OCI-LY7 (cell line): ENCODE measurements at regions not wholly inside any gene's neighbourhood (a gene's known extent, or its start where the extent isn't known, plus 50 kb on each side); places are given as distances from the start of the nearest gene placed in this dataset.

Experiments
- BruUV-seq: library from RNA; stranded (reverse); fragments of 400-500 nt; replicated peaks from 2 replicates; lab custom pipeline; 2021; lab: Mats Ljungman, UMichigan
- CTCF ChIA-PET: fragments of 300-600 bp; sonication (Branson Sonifier 250); formaldehyde crosslinking; loops from one replicate; lab custom pipeline; 2022; ENCODE audit warnings: antibody characterized with exemption; ENCODE audit not compliant: unreplicated experiment; lab: Charles Lee
- POLR2A ChIA-PET: fragments of 300-600 bp; sonication (Branson Sonifier 250); formaldehyde crosslinking; loops from one replicate; lab custom pipeline; 2022; ENCODE audit warnings: antibody characterized with exemption; lab: Charles Lee
- DNase-seq: peaks from one replicate; pipeline ENCODE4 v3.0.0-alpha.2; 2015; ENCODE audit warnings: low spot score
- H2AFZ ChIP-seq: fragments of 200-600 bp; sonication (generic), shearing (Covaris generic); 2 replicates; pipeline ENCODE4 v1.6.1; 2014; ENCODE audit warnings: mild to moderate bottlenecking, antibody characterized with exemption, low read length, moderate library complexity
- H3K27ac ChIP-seq: fragments of 200-600 bp; sonication (generic); 2 replicates; pipeline ENCODE4 v1.5.1; 2014; ENCODE audit warnings: mixed run types, low read depth, mild to moderate bottlenecking, moderate library complexity, low read length, inconsistent platforms; ENCODE audit not compliant: poor library complexity, severe bottlenecking
- H3K36me3 ChIP-seq: fragments of 200-600 bp; sonication (generic); 2 replicates; pipeline ENCODE4 v1.6.1; 2014; ENCODE audit warnings: mild to moderate bottlenecking, antibody characterized with exemption, low read length, moderate library complexity, mixed read lengths; ENCODE audit not compliant: insufficient read depth
- H3K4me1 ChIP-seq: fragments of 200-600 bp; sonication (generic); 2 replicates; pipeline ENCODE4 v1.5.1; 2014; ENCODE audit warnings: mild to moderate bottlenecking, low read length; ENCODE audit not compliant: insufficient read depth, poor library complexity, severe bottlenecking
- H3K4me2 ChIP-seq: fragments of 200-600 bp; sonication (generic); 2 replicates; pipeline ENCODE4 v1.6.1; 2014; ENCODE audit warnings: mild to moderate bottlenecking, low read length
- H3K4me3 ChIP-seq: fragments of 200-600 bp; sonication (generic); 2 replicates; pipeline ENCODE4 v1.5.1; 2014; ENCODE audit warnings: mild to moderate bottlenecking, low read depth, low read length; ENCODE audit not compliant: poor library complexity, severe bottlenecking
- H3K79me2 ChIP-seq: fragments of 200-600 bp; sonication (generic); 2 replicates; pipeline ENCODE4 v1.6.1; 2016; ENCODE audit warnings: low read depth, mild to moderate bottlenecking, low read length, moderate library complexity, mixed read lengths; ENCODE audit not compliant: insufficient read depth
- H3K9me2 ChIP-seq: fragments of 200-600 bp; sonication (generic); 2 replicates; pipeline ENCODE4 v1.6.1; 2016; ENCODE audit warnings: mild to moderate bottlenecking, low read length, mixed read lengths; ENCODE audit not compliant: insufficient read depth
- H3K9me3 ChIP-seq: fragments of 200-600 bp; sonication (generic); 2 replicates; pipeline ENCODE4 v1.6.1; 2014; ENCODE audit warnings: mild to moderate bottlenecking, mixed run types, low read length, mixed read lengths
- H4K20me1 ChIP-seq: fragments of 200-600 bp; sonication (generic); 2 replicates; pipeline ENCODE4 v1.6.1; 2014; ENCODE audit warnings: mild to moderate bottlenecking, antibody characterized with exemption, low read length, moderate library complexity, mixed read lengths; ENCODE audit not compliant: insufficient read depth
- EZH2phosphoT487 ChIP-seq: fragments of 200-600 bp; sonication (generic); IDR thresholded peaks from 2 replicates; pipeline ENCODE4 v1.6.1; 2018; ENCODE audit warnings: low read depth, borderline replicate concordance, mild to moderate bottlenecking, mixed run types, antibody characterized with exemption, low read length, moderate library complexity, mixed read lengths
- intact Hi-C: fragments of 100-400 bp; cut with micrococcal nuclease; formaldehyde crosslinking; loops from one replicate; pipeline ENCODE4 v1.10.0; 2022; ENCODE audit not compliant: unreplicated experiment
- TF ChIP-seq, protein P1 (sequence below): fragments of 200-600 bp; sonication (generic); conservative IDR thresholded peaks from 2 replicates; pipeline ENCODE4 v1.5.1; 2014; ENCODE audit warnings: mild to moderate bottlenecking, antibody characterized with exemption, low read length, moderate library complexity, mixed read lengths

DNA sequence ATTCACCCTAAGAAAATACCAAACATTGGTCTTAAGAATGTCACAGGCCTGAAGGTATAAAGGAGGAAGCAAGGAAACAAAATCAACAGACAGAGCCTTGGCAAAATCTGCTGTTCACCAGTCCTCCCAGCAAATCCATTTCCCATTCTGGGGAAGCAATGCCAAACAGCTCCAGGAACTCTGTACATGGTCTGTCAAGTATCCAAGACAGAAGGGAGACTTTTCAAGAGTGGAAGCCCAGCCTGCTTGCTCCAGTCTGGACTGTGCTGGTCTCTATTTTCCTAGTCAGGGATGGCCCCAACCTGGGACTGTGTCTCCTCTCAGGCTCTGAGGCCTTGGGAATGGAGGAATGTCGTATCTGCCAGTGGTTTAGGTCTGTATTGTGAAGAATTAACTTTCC lies 251.5 kb downstream of the DAD1 start:
- H4K20me1 ChIP-seq = no peaks in the 10 kb centered on the region
- CTCF ChIA-PET = no interaction called here
- POLR2A ChIA-PET = interaction anchor here (0.6 kb wide), 1 partner anchor 24 kb away, joined by 4 read pairs; no protein-coding TSS in a partner anchor
- intact Hi-C loops = no loop called here
- no peak overlapping the region for H2AFZ ChIP-seq
- DNase-seq = no peak
- H3K36me3 ChIP-seq = no peaks in the 10 kb centered on the region
- no peaks in the 10 kb centered on the region for H3K9me2 ChIP-seq
- BruUV-seq = no TSS peak
- H3K27ac ChIP-seq = no peak overlapping the region
- no peaks in the 10 kb centered on the region for H3K9me3 ChIP-seq
- no peaks in the 10 kb centered on the region for H3K4me1 ChIP-seq
- TF ChIP-seq EZH2phosphoT487 = no peak
- TF ChIP-seq, protein P1, sequence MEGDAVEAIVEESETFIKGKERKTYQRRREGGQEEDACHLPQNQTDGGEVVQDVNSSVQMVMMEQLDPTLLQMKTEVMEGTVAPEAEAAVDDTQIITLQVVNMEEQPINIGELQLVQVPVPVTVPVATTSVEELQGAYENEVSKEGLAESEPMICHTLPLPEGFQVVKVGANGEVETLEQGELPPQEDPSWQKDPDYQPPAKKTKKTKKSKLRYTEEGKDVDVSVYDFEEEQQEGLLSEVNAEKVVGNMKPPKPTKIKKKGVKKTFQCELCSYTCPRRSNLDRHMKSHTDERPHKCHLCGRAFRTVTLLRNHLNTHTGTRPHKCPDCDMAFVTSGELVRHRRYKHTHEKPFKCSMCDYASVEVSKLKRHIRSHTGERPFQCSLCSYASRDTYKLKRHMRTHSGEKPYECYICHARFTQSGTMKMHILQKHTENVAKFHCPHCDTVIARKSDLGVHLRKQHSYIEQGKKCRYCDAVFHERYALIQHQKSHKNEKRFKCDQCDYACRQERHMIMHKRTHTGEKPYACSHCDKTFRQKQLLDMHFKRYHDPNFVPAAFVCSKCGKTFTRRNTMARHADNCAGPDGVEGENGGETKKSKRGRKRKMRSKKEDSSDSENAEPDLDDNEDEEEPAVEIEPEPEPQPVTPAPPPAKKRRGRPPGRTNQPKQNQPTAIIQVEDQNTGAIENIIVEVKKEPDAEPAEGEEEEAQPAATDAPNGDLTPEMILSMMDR = no peak
- no peaks in the 10 kb centered on the region for H3K79me2 ChIP-seq
- H3K4me3 ChIP-seq = no peak overlapping the region
- no peak overlapping the region for H3K4me2 ChIP-seq

DNA sequence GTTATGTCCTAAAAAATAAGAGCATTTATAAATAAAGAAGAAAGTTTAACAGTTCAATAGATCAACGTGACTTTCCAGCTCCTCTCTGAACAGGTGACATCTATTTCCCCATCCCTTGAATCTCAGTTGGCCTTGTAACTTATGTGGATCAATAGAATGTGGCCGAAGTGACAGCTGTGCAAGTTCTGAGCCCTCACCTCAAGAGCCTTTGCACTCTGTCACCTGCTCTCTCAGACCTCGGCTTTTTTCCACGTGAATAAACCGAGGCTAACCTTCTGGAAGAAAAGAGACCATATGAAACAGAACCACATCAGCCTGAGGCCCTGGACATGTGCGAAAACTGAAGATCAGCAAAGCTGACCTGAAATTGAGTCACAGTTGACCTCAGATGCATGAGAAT lies 253.0 kb downstream of the DAD1 start:
- DNase-seq = no peak
- TF ChIP-seq, protein P1 = no peak
- TF ChIP-seq EZH2phosphoT487 = no peak
- Histone ChIP-seq H4K20me1 (no peaks in the 10 kb centered on the region), H3K9me2 (no peaks in the 10 kb centered on the region), H3K4me2 (no peak overlapping the region), H3K79me2 (no peaks in the 10 kb centered on the region), H3K27ac (no peak overlapping the region), H3K9me3 (no peaks in the 10 kb centered on the region), H3K4me1 (no peaks in the 10 kb centered on the region), H2AFZ (no peak overlapping the region), H3K36me3 (no peaks in the 10 kb centered on the region), H3K4me3 (no peak overlapping the region)
- intact Hi-C loops = no loop called here
- no TSS peak for BruUV-seq
- ChIA-PET CTCF (no interaction called here), POLR2A (interaction anchor here (0.6 to 1.6 kb wide), 3 partner anchors 25 to 1120 kb away, joined by 3 to 4 read pairs (median 3); no protein-coding TSS in a partner anchor)

DNA sequence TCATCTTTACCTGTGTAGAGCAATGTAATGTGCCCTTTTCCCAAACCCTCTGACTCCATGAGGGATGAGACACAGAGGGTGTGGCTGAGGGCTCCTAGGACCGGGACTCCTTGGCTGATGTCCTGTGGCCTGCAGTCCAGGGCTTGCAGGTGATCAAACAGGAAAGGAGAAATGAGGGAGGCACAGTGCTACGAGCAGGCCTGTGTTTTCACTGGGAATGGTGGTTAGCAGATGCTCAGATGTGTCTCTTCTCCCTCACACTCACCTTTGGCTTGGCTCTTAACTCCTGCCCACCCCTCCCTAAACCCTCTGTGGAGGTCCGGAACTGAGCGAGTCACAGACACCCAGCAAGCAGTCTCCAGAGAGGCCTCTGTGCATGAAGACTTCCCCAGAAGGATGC lies 254.4 kb downstream of the DAD1 start:
- CTCF ChIA-PET = no interaction called here

More for the DNA sequence above, 254.4 kb downstream of the DAD1 start:
- Histone ChIP-seq H3K27ac (no peak overlapping the region), H3K9me2 (no peaks in the 10 kb centered on the region), H3K4me1 (no peaks in the 10 kb centered on the region), H3K4me3 (no peak overlapping the region), H2AFZ (no peak overlapping the region), H3K9me3 (peaks cover 10% of the 10 kb centered on the region), H3K36me3 (no peaks in the 10 kb centered on the region), H3K4me2 (no peak overlapping the region), H3K79me2 (no peaks in the 10 kb centered on the region), H4K20me1 (no peaks in the 10 kb centered on the region)
- POLR2A ChIA-PET = no interaction called here
- no peak for TF ChIP-seq EZH2phosphoT487
- TF ChIP-seq, protein P1 = no peak
- no peak for DNase-seq
- BruUV-seq = no TSS peak
- intact Hi-C loops = no loop called here
